AG10803 (cell line): ENCODE measurements at regions not wholly inside any gene's neighbourhood (a gene's known extent, or its start where the extent isn't known, plus 50 kb on each side); places are given as distances from the start of the nearest gene placed in this dataset.
"Not testable (repeated sequence)": the region's sequence is repeated elsewhere in the genome, so short reads cannot be mapped to it uniquely, and the experiment has no call there.

Source experiments
- DNase-seq: peaks from one replicate; pipeline ENCODE4 v3.0.0; 2010; ENCODE audit warnings: low read depth
- H3K4me3 ChIP-seq: 2 replicates; pipeline ENCODE4 v1.5.1; 2011; ENCODE audit warnings: mild to moderate bottlenecking, low read length, control low read depth
- TF ChIP-seq, protein P1 (sequence below): conservative IDR thresholded peaks from 2 replicates; pipeline ENCODE4 v1.5.1; 2011; ENCODE audit warnings: mild to moderate bottlenecking, low read length, control low read depth, inconsistent platforms

DNA sequence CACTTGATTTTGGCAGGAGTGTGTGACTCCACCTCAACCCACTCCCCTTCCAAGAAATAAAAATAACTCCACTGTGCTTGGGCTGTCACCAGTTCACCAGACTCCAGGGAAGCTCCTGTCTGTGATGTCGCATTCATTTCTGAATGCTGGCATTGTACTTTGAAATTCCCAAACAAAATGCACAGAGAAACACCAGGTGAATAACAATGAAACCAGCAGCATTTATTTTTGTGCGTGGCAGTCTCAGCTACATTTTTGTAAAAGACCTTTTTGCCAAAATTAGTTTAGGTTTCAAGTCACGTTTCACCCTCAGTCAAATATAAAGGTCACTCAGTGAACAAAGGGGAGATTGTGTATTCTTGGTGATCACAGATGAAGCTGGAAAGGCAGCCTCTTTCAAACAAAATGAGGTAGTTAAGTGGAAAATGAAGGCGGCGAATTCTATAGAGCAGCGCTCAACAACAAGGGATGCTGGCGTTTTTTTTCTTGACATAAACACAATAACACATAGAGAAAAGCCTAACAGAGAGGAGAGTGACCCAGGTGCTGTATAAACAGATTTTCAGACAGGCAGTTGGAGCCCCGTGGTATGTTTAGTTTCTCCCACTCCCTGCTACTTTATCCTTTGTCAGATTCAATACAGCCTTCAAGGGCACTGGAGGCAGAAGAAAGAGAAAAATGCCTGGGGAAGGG is 210.3 kb upstream of the GCFC2 start:
- no peak for DNase-seq
- no peak overlapping the region for H3K4me3 ChIP-seq
- TF ChIP-seq, protein P1, sequence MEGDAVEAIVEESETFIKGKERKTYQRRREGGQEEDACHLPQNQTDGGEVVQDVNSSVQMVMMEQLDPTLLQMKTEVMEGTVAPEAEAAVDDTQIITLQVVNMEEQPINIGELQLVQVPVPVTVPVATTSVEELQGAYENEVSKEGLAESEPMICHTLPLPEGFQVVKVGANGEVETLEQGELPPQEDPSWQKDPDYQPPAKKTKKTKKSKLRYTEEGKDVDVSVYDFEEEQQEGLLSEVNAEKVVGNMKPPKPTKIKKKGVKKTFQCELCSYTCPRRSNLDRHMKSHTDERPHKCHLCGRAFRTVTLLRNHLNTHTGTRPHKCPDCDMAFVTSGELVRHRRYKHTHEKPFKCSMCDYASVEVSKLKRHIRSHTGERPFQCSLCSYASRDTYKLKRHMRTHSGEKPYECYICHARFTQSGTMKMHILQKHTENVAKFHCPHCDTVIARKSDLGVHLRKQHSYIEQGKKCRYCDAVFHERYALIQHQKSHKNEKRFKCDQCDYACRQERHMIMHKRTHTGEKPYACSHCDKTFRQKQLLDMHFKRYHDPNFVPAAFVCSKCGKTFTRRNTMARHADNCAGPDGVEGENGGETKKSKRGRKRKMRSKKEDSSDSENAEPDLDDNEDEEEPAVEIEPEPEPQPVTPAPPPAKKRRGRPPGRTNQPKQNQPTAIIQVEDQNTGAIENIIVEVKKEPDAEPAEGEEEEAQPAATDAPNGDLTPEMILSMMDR, result no peak

DNA sequence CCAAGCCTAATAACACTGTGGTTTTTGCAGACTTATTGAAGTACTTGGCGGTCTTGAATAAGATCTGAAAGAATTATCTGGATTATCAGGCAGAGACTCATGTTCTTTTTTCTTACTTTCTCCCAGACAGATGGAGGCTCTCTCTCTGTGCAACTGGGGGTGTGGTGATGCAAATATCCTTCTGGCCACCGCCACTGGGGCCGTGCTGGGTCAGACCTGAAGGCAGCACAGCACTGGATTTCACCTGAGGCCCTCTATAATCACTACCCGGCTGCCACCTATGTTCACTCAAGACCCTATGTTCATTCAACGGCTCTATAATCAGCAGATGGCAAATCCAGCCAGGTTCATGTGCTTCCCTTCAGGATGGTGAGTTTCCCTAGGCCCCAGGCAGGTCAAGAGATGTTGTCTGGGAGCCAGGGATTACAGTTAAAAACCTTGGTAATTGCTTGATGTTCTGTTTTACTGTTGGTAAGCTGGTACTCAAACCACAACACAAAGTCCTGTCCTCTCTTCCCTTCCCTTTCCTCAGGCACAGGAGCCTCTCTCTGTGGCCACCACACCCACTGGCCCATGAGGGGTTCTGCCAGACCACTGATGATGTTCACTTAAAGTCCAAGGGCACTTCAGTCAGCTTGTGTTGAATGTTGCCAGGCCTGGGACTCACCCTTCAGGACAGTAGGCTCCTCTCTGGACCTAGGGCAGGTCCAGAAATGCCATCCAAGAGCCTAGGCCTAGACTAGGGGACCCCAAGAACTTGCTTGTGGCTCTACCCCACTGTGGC is 205.3 kb upstream of the GCFC2 start:
- DNase-seq, result no peak
- TF ChIP-seq, protein P1, result no peak
- H3K4me3 ChIP-seq, result no peak overlapping the region

GRCh38 chr2:75896779-75897366 is 186.2 kb upstream of the GCFC2 start:
- no peak overlapping the region for H3K4me3 ChIP-seq
- DNase-seq, result no peak
- TF ChIP-seq, protein P1, result no peak; the same call in 1 of the 2 replicates

DNA sequence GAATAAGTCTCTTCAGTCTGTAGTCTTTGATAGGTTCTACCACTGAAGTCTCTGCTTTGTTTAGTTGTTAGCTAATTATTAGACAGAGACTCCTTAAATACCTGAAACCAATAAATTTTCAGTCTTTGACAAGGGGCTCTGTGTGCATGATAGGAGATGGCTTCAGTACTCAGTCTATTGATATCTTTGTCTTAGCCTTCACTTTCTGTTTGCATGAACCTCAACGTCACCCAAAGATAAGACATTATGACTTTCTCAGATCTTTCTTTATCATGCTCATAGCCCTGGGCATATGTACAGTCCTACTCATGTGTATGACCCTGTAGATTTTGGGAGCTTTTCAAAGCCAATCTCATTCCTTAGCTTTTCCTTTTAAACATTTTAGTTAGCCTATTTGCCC is 183.5 kb upstream of the GCFC2 start:
- TF ChIP-seq, protein P1, result no peak
- no peak for DNase-seq
- no peak overlapping the region for H3K4me3 ChIP-seq

DNA sequence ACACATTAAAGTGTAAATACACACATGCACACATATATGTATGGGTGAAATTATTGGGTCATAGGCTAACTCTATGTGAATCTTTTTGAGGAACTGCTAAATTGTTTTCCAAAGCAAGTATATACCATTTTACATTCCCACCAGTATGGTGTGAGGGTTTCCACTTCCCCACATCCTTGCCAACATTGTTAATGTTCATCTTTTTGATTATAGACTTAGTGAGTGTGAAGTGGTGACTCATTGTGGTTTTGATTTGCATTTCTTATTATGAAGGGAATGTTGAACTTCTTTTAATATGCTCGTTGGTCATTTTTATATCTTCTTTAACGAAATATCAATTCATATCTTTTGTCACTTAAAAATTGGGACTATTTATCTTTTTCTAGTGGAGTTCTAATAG is 181.8 kb upstream of the GCFC2 start:
- no peak overlapping the region for H3K4me3 ChIP-seq
- TF ChIP-seq, protein P1, result no peak
- no peak for DNase-seq

- no peak for DNase-seq
- no peak overlapping the region for H3K4me3 ChIP-seq
- TF ChIP-seq, protein P1, result no peak
Observed at GRCh38 chr2:75882530-75882929, 171.8 kb upstream of the GCFC2 start.

DNA sequence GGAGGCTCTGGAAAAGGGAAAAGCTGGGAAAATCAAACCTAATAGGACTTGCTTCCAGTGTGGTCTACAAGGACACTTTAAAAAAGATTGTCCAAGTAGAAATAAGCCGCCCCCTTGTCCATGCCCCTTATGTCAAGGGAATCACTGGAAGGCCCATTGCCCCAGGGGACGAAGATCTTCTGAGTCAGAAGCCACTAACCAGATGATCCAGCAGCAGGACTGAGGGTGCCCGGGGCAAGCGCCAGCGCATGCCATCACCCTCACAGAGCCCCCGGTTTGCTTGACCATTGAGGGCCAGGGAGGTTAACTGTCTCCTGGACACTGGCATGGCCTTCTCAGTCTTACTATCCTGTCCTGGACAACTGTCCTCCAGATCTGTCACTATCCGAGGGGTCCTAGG is 164.9 kb upstream of the GCFC2 start:
- H3K4me3 ChIP-seq, DNase-seq: not testable (repeated sequence)

DNA sequence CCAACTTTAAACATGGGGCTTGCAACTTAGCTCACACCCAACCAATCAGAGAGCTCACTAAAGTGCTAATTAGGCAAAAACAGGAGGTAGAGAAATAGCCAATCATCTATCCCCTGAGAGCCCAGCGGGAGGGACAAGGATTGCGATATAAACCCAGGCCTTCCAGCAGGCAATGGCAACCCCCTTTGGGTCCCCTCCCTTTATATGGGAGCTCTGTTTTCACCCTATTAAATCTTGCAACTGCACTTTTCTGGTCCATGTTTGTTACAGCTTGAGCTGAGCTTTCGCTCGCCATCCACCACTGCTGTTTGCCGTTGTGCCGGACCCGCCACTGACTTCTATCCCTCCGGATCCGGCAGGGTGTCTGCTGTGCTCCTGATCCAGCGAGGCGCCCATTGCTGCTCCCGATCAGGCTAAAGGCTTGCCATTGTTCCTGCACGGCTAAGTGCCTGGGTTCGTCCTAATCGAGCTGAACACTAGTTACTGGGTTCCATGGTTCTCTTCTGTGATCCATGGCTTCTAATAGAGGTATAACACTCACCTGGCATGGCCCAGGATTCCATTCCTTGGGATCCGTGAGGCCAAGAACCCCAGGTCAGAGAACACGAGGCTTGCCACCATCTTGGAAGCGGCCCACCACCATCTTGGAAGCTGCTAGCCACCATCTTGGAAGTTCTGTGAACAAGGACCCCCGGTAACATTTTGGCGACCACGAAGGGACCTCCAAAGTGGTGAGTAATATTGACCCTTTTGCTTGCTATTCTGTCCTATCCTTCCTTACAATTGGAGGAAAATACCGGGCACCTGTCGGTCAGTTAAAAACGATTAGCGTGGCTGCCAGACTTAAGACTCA is 161.3 kb upstream of the GCFC2 start:
- DNase-seq, H3K4me3 ChIP-seq: not testable (repeated sequence)
